OCI-LY1 (cell line): ENCODE measurements at regions not wholly inside any gene's neighbourhood (a gene's known extent, or its start where the extent isn't known, plus 50 kb on each side); places are given as distances from the start of the nearest gene placed in this dataset.

Source experiments
- CTCF ChIP-seq: fragments of 200-600 bp; sonication (generic), shearing (Covaris generic); IDR thresholded peaks from 2 replicates; pipeline ENCODE4 v1.5.1; 2017; ENCODE audit warnings: mild to moderate bottlenecking, antibody characterized with exemption, low read length, moderate library complexity, mixed read lengths
- EZH2 ChIP-seq: fragments of 200-600 bp; sonication (generic), shearing (Covaris generic); IDR thresholded peaks from 2 replicates; pipeline ENCODE4 v1.8.0; 2017; ENCODE audit warnings: borderline replicate concordance, mixed run types, mild to moderate bottlenecking, antibody characterized with exemption, low read length, moderate library complexity, mixed read lengths

GRCh38 chr15:25058080-25058785 is 103.4 kb downstream of the SNRPN start:
- no peak for TF ChIP-seq CTCF
- TF ChIP-seq EZH2, result no peak
